ENCODE measurements at regions not wholly inside any gene's neighbourhood (a gene's known extent, or its start where the extent isn't known, plus 50 kb on each side); places are given as distances from the start of the nearest gene placed in this dataset.

- TF ChIP-seq CEBPB (IDR thresholded peaks at IDR 0.05; ENCODE audit: low read depth) = no peak
- no peak for TF ChIP-seq JUND (IDR thresholded peaks at IDR 0.05)
- no peak for TF ChIP-seq POLR2AphosphoS5 (IDR thresholded peaks at IDR 0.05; ENCODE audit: low read depth, low read length)
- no peak for TF ChIP-seq CBX3 (IDR thresholded peaks at IDR 0.05; ENCODE audit: low read depth)
- TF ChIP-seq SRF (IDR thresholded peaks at IDR 0.05; ENCODE audit: low read depth) = no peak
- no peak for TF ChIP-seq EZH2phosphoT487 (IDR thresholded peaks at IDR 0.05; ENCODE audit: borderline replicate concordance)
- no peak for TF ChIP-seq MAX (IDR thresholded peaks at IDR 0.05)
- TF ChIP-seq YY1 (IDR thresholded peaks at IDR 0.05; ENCODE audit: extremely low read depth, insufficient replicate concordance, low read depth, low read length) = no peak
- no peak for TF ChIP-seq TCF7L2 (IDR thresholded peaks at IDR 0.05; ENCODE audit: borderline replicate concordance, extremely low read depth, insufficient read depth, insufficient read length)
- no peak for TF ChIP-seq FOSL1 (IDR thresholded peaks at IDR 0.05; ENCODE audit: low read depth)
- no peak for TF ChIP-seq ZNF274 (IDR thresholded peaks at IDR 0.05; ENCODE audit: low read depth, low read length)
Observed at GRCh38 chr2:105570326-105570725, 171.5 kb upstream of the FHL2 start (continued).

- H3K79me2 ChIP-seq (ENCODE audit: insufficient read depth, low read length) = no peaks in the 10 kb centered on the region
- POLR2A ChIA-PET = no interaction called here
- H3K27me3 ChIP-seq (ENCODE audit: insufficient read depth, low read length) = peaks cover 17% of the 10 kb centered on the region
- H3K27ac ChIP-seq (ENCODE audit: low read depth, low read length) = no peak overlapping the region
- H3K9me3 ChIP-seq (ENCODE audit: control insufficient read depth in 1 of 2, insufficient read depth in 1 of 2, low read depth in 1 of 2, low read length in 2 of 2) = no peaks in the 10 kb centered on the region
- intact Hi-C loops (cut with micrococcal nuclease) = no loop called here
- H3K36me3 ChIP-seq (ENCODE audit: control insufficient read depth in 1 of 2, insufficient read depth in 2 of 2, low read length in 2 of 2) = no peaks in the 10 kb centered on the region
- H3K4me3 ChIP-seq (replicated peaks in 1 of 2; ENCODE audit: low read depth in 1 of 2, low read length in 2 of 2) = no peak overlapping the region
- H3K4me2 ChIP-seq (ENCODE audit: low read length) = no peak overlapping the region
- TF ChIP-seq EGR1 (IDR thresholded peaks at IDR 0.05; ENCODE audit: low read depth) = no peak
- no peaks in the 10 kb centered on the region for H3K4me1 ChIP-seq (ENCODE audit: control insufficient read depth in 1 of 2, insufficient read depth in 2 of 2, low read length in 2 of 2)
- RAD21 ChIA-PET (ENCODE audit: low non-redundant PET in 1 of 2, low total read pairs in 2 of 2, uncharacterized antibody in 2 of 2, unreplicated experiment in 2 of 2) = no interaction called here
- no peak overlapping the region for H2AFZ ChIP-seq (ENCODE audit: low read depth, low read length, poor library complexity, severe bottlenecking)
- ATAC-seq (no peak), DNase-seq (ENCODE audit: low read depth, low spot score) (no peak)
- no TSS peak for BruUV-seq (replicated peaks)
- CTCF ChIA-PET = no interaction called here
- H3K9ac ChIP-seq (ENCODE audit: low read length) = no peak overlapping the region
- no peaks in the 10 kb centered on the region for H4K20me1 ChIP-seq (ENCODE audit: insufficient read depth)
- no peaks in the 10 kb centered on the region for H3K9me2 ChIP-seq (ENCODE audit: insufficient read depth)
Observed at GRCh38 chr2:105569606-105570005, 170.8 kb upstream of the FHL2 start.

Data from HCT116 (cell line).